GM23248 (cell line): ENCODE measurements at regions not wholly inside any gene's neighbourhood (a gene's known extent, or its start where the extent isn't known, plus 50 kb on each side); places are given as distances from the start of the nearest gene placed in this dataset.
A peak's percentile ranks its signal among the peaks of the same experiment; 100 is the strongest.

Experiments used
- DNase-seq: peaks from one replicate; pipeline ENCODE4 v3.0.0-alpha.2; 2015
- H2AFZ ChIP-seq: fragments of 200-600 bp; sonication (generic); 2 replicates; pipeline ENCODE4 v1.6.1; 2016; ENCODE audit warnings: antibody characterized with exemption
- H3F3A ChIP-seq: fragments of 200-600 bp; sonication (generic); 2 replicates; pipeline ENCODE4 v1.6.1; 2016; ENCODE audit warnings: mild to moderate bottlenecking, antibody characterized with exemption, mixed run types; ENCODE audit not compliant: insufficient read depth
- H3K27ac ChIP-seq: fragments of 200-600 bp; sonication (generic); 2 replicates; pipeline ENCODE4 v1.5.1; 2016; ENCODE audit warnings: mild to moderate bottlenecking
- H3K27me3 ChIP-seq: fragments of 200-600 bp; sonication (generic); replicated peaks from 2 replicates; pipeline ENCODE4 v1.6.1; 2016; ENCODE audit warnings: mild to moderate bottlenecking; ENCODE audit not compliant: insufficient read depth
- H3K36me3 ChIP-seq: fragments of 200-600 bp; sonication (generic); 2 replicates; pipeline ENCODE4 v1.6.1; 2016; ENCODE audit warnings: low read depth, mild to moderate bottlenecking
- H3K4me1 ChIP-seq: fragments of 200-600 bp; sonication (generic); 2 replicates; pipeline ENCODE4 v1.6.1; 2016; ENCODE audit warnings: mild to moderate bottlenecking; ENCODE audit not compliant: insufficient read depth
- H3K4me2 ChIP-seq: fragments of 200-600 bp; sonication (generic); one replicate; pipeline ENCODE4 v1.6.1; 2016; ENCODE audit warnings: mild to moderate bottlenecking; ENCODE audit not compliant: unreplicated experiment
- H3K4me3 ChIP-seq: fragments of 200-600 bp; sonication (generic); 2 replicates; pipeline ENCODE4 v1.5.1; 2016; ENCODE audit warnings: mild to moderate bottlenecking
- H3K79me2 ChIP-seq: fragments of 200-600 bp; sonication (generic); 2 replicates; pipeline ENCODE4 v1.6.1; 2016; ENCODE audit warnings: mild to moderate bottlenecking; ENCODE audit not compliant: insufficient read depth
- H3K9ac ChIP-seq: fragments of 200-600 bp; sonication (generic); 2 replicates; pipeline ENCODE4 v1.6.1; 2016; ENCODE audit warnings: mild to moderate bottlenecking
- H3K9me2 ChIP-seq: fragments of 200-600 bp; sonication (generic); 2 replicates; pipeline ENCODE4 v1.6.1; 2016; ENCODE audit warnings: mixed run types, mild to moderate bottlenecking, moderate library complexity; ENCODE audit not compliant: insufficient read depth
- H3K9me3 ChIP-seq: fragments of 200-600 bp; sonication (generic); one replicate; pipeline ENCODE4 v1.6.1; 2017; ENCODE audit warnings: low read depth
- H4K20me1 ChIP-seq: fragments of 200-600 bp; sonication (generic); 2 replicates; pipeline ENCODE4 v1.6.0; 2016; ENCODE audit not compliant: insufficient read depth
- EZH2 ChIP-seq: fragments of 200-600 bp; sonication (generic); IDR thresholded peaks from 2 replicates; pipeline ENCODE4 v1.6.1; 2018; ENCODE audit warnings: antibody characterized with exemption, mild to moderate bottlenecking; ENCODE audit not compliant: insufficient read depth, poor library complexity, severe bottlenecking
- EZH2phosphoT487 ChIP-seq: fragments of 200-600 bp; sonication (generic); IDR thresholded peaks from 2 replicates; pipeline ENCODE4 v1.6.1; 2018; ENCODE audit warnings: antibody characterized with exemption, moderate library complexity, mild to moderate bottlenecking, low read depth; ENCODE audit not compliant: insufficient read depth
- WGBS, 2 experiments: methylation state at CpG; one replicate each; pipeline ENCODE4 v1.1.6; 2015 to 2017; ENCODE audit warnings: low lambda C conversion rate in 2 of 2, low coverage in 1 of 2; ENCODE audit errors: missing lambda C conversion rate in 2 of 2; 5-methylcytosine and 5-hydroxymethylcytosine counted together
- in situ Hi-C: fragments of 300-500 bp; cut with MboI; formaldehyde crosslinking; loops from 2 replicates; pipeline ENCODE4 v1.15.0; 2020

DNA sequence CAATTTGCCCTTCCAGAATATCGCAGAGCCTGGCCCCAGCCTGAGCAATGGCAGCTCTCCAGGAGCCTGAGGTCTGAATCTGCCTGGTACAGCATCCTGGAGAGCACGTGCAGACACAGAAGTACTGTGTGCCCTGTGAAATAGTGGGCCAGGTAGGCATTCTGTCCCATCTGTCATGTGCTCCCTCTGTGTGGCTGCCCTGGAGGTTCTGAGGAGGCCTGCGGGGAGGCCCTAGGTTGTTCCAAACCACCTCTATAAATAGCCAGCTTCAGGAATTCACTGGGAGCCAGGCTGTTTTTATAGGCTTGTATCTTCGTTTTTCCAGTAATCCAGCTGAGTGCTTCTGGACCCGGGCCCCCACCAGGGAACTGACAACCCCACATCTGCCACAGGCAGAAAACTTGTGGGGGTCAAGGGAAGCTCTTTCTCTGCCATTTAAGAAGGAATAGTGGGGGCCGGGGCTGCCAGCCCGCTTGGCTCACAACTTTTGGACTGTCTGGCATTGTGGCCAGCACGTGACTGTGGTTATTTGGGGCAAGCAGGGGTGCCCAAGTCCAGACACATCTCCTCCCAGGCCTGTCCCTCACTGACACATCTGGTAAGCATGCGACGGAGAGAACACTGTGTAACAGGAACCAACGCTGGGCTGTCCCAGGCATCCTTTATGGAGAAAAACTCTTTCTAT lies 356.3 kb upstream of the TNRC6C start:
- Histone ChIP-seq H3K4me3 (no peak overlapping the region; the same call in 1 of the 2 replicates), H2AFZ (peak overlapping the region; percentile 3), H3K79me2 (no peaks in the 10 kb centered on the region), H3K9me2 (no peaks in the 10 kb centered on the region), H3K4me1 (peaks cover 14% of the 10 kb centered on the region), H3K27ac (peak overlapping the region; percentile 37), H3K4me2 (peak overlapping the region; percentile 29), H3K9me3 (no peaks in the 10 kb centered on the region), H3K36me3 (no peaks in the 10 kb centered on the region), H4K20me1 (no peaks in the 10 kb centered on the region), H3K27me3 (peaks cover 17% of the 10 kb centered on the region), H3F3A (0 out of 2 replicates have a peak, but pooled peaks cover 5% of the 10 kb centered on the region), H3K9ac (peak overlapping the region; percentile 14; the same call in 1 of the 2 replicates)
- in situ Hi-C loops = no loop called here
- DNase-seq = peak; percentile 83
- 7% methylated on average over 11 of the region's 11 CpGs for WGBS, 2 experiments
- TF ChIP-seq EZH2phosphoT487 = no peak
- TF ChIP-seq EZH2 = no peak

DNA sequence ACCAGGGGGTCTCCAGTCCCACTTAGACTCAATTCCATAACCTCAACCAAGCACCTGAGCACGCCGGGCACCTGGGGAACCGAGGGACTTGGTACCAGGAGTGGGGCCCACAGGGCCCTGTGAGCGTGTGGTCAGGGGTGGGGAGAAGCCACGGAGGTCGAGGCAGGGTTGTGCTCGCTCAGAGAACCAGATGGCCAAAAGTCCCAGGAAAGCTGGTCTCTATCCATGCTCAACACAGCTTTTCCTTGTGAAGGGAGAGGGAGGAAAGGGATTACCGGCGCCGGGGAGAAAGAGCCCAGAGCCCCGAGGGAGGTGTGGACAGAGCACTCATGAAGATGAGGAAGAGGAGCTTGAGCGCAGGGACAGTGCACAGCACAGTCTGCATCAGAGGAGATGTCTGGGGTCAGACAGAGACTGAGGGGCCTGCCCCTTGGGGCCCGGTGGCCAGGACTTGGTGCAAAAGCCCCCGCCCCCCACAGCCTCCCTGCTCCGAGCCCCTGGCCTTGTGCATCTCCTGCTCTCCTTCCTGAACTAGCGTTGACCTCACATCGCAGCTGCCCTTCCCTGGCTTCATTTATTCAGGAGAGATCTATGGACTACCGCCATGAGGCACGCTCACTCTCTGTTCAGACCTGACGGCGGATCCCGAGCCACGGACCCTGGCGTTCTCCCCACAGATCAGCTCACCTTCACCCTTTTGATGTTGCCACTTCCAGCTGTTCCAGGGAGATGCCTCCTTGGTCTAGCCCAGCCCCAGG lies 355.4 kb upstream of the TNRC6C start:
- Histone ChIP-seq H3K4me2 (peak overlapping the region; percentile 29), H3K27ac (peak overlapping the region; percentile 37; the same call in 1 of the 2 replicates), H3K27me3 (peaks cover 19% of the 10 kb centered on the region), H3K4me1 (peaks cover 14% of the 10 kb centered on the region), H2AFZ (no peak overlapping the region), H3K4me3 (no peak overlapping the region), H3K36me3 (no peaks in the 10 kb centered on the region), H3K79me2 (no peaks in the 10 kb centered on the region), H3K9me3 (no peaks in the 10 kb centered on the region), H3K9ac (no peak overlapping the region), H3F3A (0 out of 2 replicates have a peak, but pooled peaks cover 5% of the 10 kb centered on the region), H3K9me2 (no peaks in the 10 kb centered on the region), H4K20me1 (no peaks in the 10 kb centered on the region)
- in situ Hi-C loops = no loop called here
- WGBS, 2 experiments = 62% methylated on average over 24 of the region's 24 CpGs
- no peak for DNase-seq
- TF ChIP-seq EZH2phosphoT487 (no peak), EZH2 (no peak)

DNA sequence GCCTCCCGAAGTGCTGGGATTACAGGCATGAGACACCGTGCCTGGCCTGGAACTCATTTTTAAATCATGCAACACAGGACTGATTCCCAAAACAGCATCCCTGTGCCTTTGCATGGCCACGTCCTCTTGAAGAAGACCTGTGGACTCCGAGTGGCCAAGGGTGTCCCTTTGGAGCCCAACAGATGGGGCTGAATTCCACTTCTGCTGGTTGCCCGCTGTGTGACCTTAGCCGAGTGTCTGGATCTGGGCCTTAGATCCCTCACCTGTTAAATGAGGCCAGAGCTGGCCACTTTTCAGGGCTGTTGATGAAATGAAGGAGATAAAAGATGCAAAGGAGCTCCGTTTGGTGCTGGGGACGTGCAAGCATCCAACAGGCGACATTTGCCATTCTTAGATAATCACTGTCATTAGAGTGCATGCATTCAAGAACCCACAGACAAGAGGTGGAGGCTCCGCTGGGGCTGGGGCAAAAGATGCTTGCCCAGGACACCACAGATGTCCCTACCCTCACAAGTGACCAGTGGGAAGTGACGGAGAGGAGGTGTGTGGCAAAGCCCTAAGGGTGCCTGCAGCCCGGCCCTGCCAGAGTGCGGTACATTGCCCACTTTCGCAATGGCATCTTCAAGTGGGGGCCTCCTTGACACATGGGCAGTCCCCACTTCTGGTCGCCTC lies 354.1 kb upstream of the TNRC6C start:
- in situ Hi-C loops = no loop called here
- Histone ChIP-seq H3K4me1 (peaks cover 14% of the 10 kb centered on the region), H3K4me3 (no peak overlapping the region), H3K9me2 (no peaks in the 10 kb centered on the region), H2AFZ (no peak overlapping the region), H3K9me3 (no peaks in the 10 kb centered on the region), H3K27ac (no peak overlapping the region), H3K79me2 (no peaks in the 10 kb centered on the region), H3F3A (0 out of 2 replicates have a peak, but pooled peaks cover 5% of the 10 kb centered on the region), H3K27me3 (peaks cover 19% of the 10 kb centered on the region), H4K20me1 (no peaks in the 10 kb centered on the region), H3K9ac (no peak overlapping the region), H3K4me2 (no peak overlapping the region), H3K36me3 (no peaks in the 10 kb centered on the region)
- DNase-seq = no peak
- 87 to 89% methylated on average over 15 of the region's 15 CpGs for WGBS, 2 experiments
- TF ChIP-seq EZH2phosphoT487 (no peak), EZH2 (no peak)

DNA sequence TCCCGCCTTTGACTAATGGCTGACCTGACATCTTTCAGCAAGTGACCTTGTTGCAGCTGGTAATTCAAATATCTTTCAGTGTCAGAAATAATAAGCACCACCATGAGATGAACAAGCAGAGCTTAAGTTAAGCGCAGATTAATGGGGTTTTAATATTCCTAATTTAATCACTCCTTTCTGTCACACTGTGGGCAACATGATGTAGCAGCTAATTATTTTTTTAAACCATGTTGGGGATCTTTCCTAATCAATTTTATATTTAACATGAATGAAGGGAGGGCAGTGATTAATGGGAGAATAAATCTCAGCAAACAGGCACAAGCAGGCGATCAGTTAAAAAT lies 353.6 kb upstream of the TNRC6C start:
- 95 to 97% methylated on average over 3 of the region's 3 CpGs for WGBS, 2 experiments

More for the DNA sequence above, 353.6 kb upstream of the TNRC6C start:
- no peaks in the 10 kb centered on the region for H3K9me3 ChIP-seq
- no peak for TF ChIP-seq EZH2
- TF ChIP-seq EZH2phosphoT487 = no peak
- no peak overlapping the region for H2AFZ ChIP-seq
- no peak overlapping the region for H3K9ac ChIP-seq
- H4K20me1 ChIP-seq = no peaks in the 10 kb centered on the region
- 0 out of 2 replicates have a peak, but pooled peaks cover 5% of the 10 kb centered on the region for H3F3A ChIP-seq
- no peak for DNase-seq
- no peak overlapping the region for H3K4me2 ChIP-seq
- no peaks in the 10 kb centered on the region for H3K9me2 ChIP-seq
- in situ Hi-C loops = no loop called here
- H3K27me3 ChIP-seq = peaks cover 16% of the 10 kb centered on the region
- no peak overlapping the region for H3K4me3 ChIP-seq
- H3K4me1 ChIP-seq = peaks cover 17% of the 10 kb centered on the region
- no peaks in the 10 kb centered on the region for H3K36me3 ChIP-seq
- no peak overlapping the region for H3K27ac ChIP-seq
- no peaks in the 10 kb centered on the region for H3K79me2 ChIP-seq
